NCI-H187 treated with DMSO at 0.1 percent for 48 hours (cell line): ENCODE measurements at regions not wholly inside any gene's neighbourhood (a gene's known extent, or its start where the extent isn't known, plus 50 kb on each side); places are given as distances from the start of the nearest gene placed in this dataset.
"Not testable (repeated sequence)": the region's sequence is repeated elsewhere in the genome, so short reads cannot be mapped to it uniquely, and the experiment has no call there.

Experiments
- DNase-seq: peaks from one replicate; lab custom pipeline; 2025; lab: John Stamatoyannopoulos, UW

DNA sequence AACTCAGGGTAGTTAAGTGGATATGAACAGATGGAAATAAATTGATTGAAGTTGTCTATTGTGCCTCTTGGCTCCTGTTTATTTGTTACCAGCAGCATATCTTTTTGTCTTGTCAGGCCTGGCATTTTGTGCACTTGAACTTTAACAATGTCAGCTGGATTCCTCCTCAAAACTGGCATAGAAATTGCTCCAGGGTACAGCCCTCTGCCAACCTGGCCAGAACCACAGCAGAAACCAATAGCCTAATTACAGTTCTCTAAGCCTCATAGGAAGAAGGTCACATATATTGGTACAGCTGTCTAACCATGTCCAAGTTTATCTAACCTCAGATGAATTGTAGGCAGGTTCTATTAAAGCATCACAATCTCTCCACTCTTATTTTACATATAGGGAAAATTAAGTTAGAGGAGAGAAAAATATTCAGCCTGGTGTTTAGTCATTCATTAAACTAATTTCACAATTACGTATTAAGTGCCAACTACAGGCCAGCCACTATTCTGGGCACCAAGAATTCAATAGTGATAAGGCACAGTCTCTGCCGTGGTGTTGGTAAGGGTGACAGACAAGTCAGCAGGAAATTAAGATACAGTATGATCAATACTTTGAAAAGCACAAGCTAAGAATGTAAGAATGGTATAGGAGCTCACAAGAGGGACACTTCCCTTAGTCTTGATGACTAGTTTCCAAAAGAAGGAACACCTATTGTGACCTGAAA lies 452.9 kb upstream of the NECTIN3 start:
- no peak for DNase-seq

GRCh38 chr3:110620118-110620517 lies 451.5 kb upstream of the NECTIN3 start:
- DNase-seq, result no peak

DNA sequence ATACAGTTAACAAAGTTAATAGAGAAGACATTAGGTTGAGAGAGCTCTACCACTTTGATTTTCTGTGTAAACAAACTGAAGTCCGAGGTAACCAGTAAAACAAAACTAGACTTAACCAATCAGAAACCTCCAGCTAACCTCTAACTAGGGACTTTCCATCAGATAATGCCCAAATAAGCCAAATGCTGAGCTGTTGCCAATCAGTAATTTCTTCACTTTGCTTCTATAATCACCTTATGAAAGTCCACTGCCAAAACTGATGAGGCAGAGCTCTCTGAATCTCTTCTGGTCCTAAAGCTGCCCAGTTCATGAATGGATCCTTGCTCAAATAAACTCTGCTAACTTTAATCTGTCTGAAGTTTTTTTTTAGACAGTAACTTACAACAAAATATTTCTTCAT lies 448.0 kb upstream of the NECTIN3 start:
- DNase-seq, result no peak

GRCh38 chr3:110624576-110624975 lies 447.0 kb upstream of the NECTIN3 start:
- no peak for DNase-seq

DNA sequence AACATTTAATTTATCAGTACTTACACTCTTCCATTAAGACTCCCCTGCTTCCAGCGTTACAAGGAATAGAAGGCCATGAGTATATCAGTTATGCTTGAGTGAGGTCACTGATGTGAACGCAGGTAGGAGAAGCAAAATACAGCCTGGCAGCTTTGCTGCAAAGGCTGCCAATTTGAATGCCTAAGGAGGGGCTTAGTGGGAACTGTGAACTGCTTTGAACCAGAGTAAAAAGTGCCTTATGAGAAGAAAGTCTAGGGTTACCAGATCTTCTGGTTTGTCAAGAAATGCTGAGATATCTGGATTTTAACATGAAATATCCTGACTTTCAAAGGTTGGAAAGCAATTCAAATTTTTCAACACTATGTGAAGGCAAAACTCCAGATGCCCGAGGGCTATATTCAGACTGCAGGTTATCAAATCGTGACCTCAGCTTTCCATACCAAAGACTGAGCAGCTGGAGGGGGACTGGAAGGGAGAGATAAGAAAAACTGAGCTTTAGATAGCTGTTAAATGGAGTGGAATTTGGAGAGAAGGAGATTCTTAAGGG lies 446.3 kb upstream of the NECTIN3 start:
- no peak for DNase-seq

- DNase-seq, result not testable (repeated sequence)
Observed at GRCh38 chr3:110626652-110627111, 444.9 kb upstream of the NECTIN3 start.

DNA sequence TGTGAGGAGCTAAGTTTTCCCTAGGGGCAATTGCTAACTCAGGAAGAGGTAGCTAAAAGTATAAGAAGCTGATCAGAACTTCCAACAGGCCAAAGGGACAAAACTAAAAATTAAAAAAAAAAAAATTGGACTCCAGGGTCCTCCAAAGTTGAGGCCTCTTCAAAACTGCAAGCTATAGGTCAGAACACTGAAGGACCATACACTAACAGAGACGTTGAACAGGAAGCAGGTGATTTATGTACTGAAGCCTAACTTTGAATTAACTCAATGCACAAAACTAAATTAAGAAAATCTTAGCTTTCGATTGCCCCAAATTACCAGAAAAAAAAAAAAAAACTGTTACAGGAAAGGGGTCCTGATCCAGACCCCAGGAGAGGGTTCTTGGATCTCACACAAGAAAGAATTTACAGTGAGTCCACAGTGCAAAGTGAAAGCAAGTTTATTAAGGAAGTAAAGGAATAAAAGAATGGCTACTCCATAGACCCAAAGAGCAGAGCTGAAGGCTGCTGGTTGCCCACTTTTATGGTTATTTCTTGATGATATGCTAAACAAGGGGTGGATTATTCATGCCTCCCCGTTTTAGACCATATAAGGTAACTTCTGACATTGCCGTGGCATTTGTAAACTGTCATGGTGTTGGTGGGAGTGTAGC lies 442.8 kb upstream of the NECTIN3 start:
- DNase-seq, result no peak

DNA sequence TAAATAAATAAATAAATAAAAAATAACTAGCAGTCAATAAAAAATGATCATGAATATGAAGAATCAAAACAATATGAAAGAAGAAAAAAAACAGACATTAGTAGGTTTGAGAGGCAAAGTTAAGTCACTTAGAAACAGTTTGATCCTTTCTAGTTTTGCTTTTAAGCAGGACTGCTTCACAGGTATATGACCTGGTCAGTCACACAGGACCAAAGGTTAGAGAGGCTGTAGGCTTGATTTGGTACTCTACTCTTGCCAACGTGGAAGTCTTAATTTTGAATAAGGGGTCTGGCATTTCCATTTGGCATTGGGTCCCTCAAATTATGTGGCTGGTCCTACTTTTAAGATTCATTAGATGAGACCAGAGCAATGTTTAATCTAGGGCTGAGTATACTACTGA lies 441.7 kb upstream of the NECTIN3 start:
- no peak for DNase-seq

- no peak for DNase-seq
Observed at GRCh38 chr3:110644203-110644602, 427.4 kb upstream of the NECTIN3 start.

DNA sequence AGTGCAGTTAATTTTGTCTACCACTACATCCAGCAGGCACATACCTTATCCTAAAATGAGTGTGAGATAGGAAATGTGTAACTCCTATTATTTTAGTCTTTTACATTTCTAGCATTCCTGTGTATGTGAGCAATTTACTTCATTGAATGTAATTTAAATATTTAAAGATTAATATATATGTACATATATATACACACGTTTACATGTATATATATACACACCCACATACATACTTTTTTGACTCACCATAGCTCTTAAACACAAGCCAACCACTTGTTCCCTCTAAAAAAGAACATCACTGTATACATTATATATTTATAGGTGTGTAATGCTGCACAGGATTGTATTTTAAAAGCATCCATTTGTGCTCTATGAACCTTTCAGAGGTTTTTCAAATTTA lies 425.6 kb upstream of the NECTIN3 start:
- DNase-seq, result no peak

GRCh38 chr3:110646496-110646895 lies 425.1 kb upstream of the NECTIN3 start:
- DNase-seq, result no peak

- no peak for DNase-seq
Observed at GRCh38 chr3:110647586-110647985, 424.0 kb upstream of the NECTIN3 start.

DNA sequence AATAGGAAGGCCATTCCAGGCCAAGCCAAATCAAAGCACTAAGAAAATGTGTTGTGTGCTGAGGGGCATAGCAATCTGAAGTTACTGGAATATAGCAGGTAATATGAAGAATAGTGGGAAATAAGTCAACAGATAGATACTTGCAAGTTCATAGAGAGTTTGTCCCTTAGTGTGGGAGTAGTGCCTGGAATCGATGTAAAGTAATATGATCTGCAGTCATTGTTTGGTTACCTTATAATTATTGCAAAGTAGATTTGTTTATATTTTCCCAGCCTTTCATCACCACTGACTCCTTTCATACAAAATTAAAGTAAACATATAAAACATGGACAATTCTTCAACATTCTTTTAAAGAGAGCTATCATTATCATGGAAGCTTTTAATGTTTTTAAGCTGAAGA lies 420.9 kb upstream of the NECTIN3 start:
- DNase-seq, result no peak

DNA sequence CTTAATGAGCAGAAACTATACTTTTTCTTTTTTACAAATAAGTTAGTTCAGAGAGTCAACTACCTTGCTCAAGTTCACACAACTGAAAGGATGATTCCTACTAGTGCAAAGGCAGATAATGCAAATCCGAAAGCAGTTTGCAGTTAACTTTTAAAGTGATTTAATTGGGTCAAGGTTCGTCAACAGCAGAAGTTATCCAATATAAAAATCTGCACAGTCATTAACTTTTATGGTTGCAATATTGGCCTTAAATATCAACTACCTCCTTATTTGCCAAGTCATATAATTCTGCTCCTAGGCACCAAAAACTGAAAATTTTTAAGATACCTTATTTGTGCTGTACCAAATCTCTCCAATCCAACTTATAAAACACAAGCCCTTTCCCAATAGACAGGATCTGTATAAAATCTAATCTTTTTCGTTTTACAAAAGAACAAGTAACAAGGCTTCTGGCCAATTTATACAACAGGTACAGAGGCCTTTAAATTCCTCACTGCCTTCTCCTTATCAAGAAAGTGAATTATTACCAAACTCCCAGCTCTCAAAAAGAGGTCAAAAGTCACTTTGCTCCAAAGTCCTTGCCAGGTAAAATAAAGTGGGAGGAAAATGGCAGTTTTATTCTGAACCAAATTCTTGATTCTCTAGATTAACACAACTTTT lies 416.6 kb upstream of the NECTIN3 start:
- DNase-seq, result no peak

DNA sequence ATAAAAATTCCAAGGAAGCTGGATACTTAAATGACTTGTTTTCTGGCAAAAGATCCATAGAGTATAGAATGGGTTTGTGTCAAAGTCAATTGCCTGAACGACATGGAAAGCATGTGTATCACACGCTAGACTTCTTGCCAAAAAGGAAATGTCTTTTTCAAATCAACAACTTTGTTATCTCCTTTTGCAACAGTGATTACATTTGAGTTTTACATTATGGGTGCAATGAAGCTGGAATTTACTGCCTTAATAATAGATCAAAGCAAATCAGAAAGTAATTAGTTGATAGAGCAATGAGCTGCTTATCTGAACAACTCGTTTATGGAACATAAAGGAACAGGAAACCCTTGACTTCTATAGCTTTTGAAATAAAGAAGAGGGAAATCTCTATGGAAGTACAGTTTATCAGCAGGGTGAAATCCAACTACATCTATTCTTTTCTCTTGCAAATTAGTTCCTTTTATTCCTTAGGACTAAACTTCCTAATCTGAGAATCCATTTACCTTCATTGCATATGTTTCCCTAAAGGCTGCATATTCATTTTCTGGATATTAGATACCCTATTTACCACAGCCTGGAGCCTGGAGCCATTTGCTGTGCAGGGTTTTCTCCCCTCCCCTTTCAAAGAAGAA lies 415.1 kb upstream of the NECTIN3 start:
- no peak for DNase-seq

- no peak for DNase-seq
Observed at GRCh38 chr3:110664148-110664547, 407.5 kb upstream of the NECTIN3 start.

GRCh38 chr3:110666495-110666894 lies 405.1 kb upstream of the NECTIN3 start:
- no peak for DNase-seq

- no peak for DNase-seq
Observed at GRCh38 chr3:110667216-110667615, 404.4 kb upstream of the NECTIN3 start.

- DNase-seq, result no peak
Observed at GRCh38 chr3:110670407-110670806, 401.2 kb upstream of the NECTIN3 start.

GRCh38 chr3:110677506-110677905 lies 394.1 kb upstream of the NECTIN3 start:
- DNase-seq, result no peak

GRCh38 chr3:110679285-110679684 lies 392.3 kb upstream of the NECTIN3 start:
- no peak for DNase-seq

GRCh38 chr3:110680450-110680849 lies 391.2 kb upstream of the NECTIN3 start:
- DNase-seq, result no peak
